ENCODE measurements at regions not wholly inside any gene's neighbourhood (a gene's known extent, or its start where the extent isn't known, plus 50 kb on each side); places are given as distances from the start of the nearest gene placed in this dataset.
"Not testable (repeated sequence)": the region's sequence is repeated elsewhere in the genome, so short reads cannot be mapped to it uniquely, and the experiment has no call there.

GRCh38 chr2:192467953-192468660 is 273.4 kb upstream of the TMEFF2 start:
- DNase-seq (ENCODE audit: low read depth) = no peak

GRCh38 chr2:192465141-192465540 is 270.4 kb upstream of the TMEFF2 start:
- no peak for DNase-seq (ENCODE audit: low read depth)

- DNase-seq (ENCODE audit: low read depth) = no peak
Measured at GRCh38 chr2:192459422-192459821, 264.7 kb upstream of the TMEFF2 start.

GRCh38 chr2:192448881-192449280 is 254.1 kb upstream of the TMEFF2 start:
- no peak for DNase-seq (ENCODE audit: low read depth)

- no peak for DNase-seq (ENCODE audit: low read depth)
Measured at GRCh38 chr2:192444286-192444838, 249.6 kb upstream of the TMEFF2 start.

GRCh38 chr2:192443831-192444230 is 249.1 kb upstream of the TMEFF2 start:
- DNase-seq (ENCODE audit: low read depth) = no peak

GRCh38 chr2:192438239-192438638 is 243.5 kb upstream of the TMEFF2 start:
- no peak for DNase-seq (ENCODE audit: low read depth)

GRCh38 chr2:192437653-192438052 is 242.9 kb upstream of the TMEFF2 start:
- no peak for DNase-seq (ENCODE audit: low read depth)

- DNase-seq (ENCODE audit: low read depth) = no peak
Measured at GRCh38 chr2:192424243-192424642, 229.5 kb upstream of the TMEFF2 start.

GRCh38 chr2:192419786-192420185 is 225.1 kb upstream of the TMEFF2 start:
- DNase-seq (ENCODE audit: low read depth) = no peak

- no peak for DNase-seq (ENCODE audit: low read depth)
Measured at GRCh38 chr2:192416060-192416459, 221.3 kb upstream of the TMEFF2 start.

GRCh38 chr2:192414794-192415193 is 220.1 kb upstream of the TMEFF2 start:
- DNase-seq (ENCODE audit: low read depth) = no peak

GRCh38 chr2:192413812-192414681 is 219.3 kb upstream of the TMEFF2 start:
- DNase-seq (ENCODE audit: low read depth) = no peak

- not testable (repeated sequence) for DNase-seq (ENCODE audit: low read depth)
Measured at GRCh38 chr2:192412866-192413265, 218.1 kb upstream of the TMEFF2 start.

GRCh38 chr2:192412394-192412793 is 217.7 kb upstream of the TMEFF2 start:
- no peak for DNase-seq (ENCODE audit: low read depth)

GRCh38 chr2:192411755-192412154 is 217.0 kb upstream of the TMEFF2 start:
- DNase-seq (ENCODE audit: low read depth) = no peak

- DNase-seq (ENCODE audit: low read depth) = no peak
Measured at GRCh38 chr2:192410319-192410718, 215.6 kb upstream of the TMEFF2 start.

GRCh38 chr2:192407692-192408091 is 213.0 kb upstream of the TMEFF2 start:
- DNase-seq (ENCODE audit: low read depth) = no peak

GRCh38 chr2:192398236-192398635 is 203.5 kb upstream of the TMEFF2 start:
- DNase-seq (ENCODE audit: low read depth) = no peak

- no peak for DNase-seq (ENCODE audit: low read depth)
Measured at GRCh38 chr2:192394605-192395004, 199.9 kb upstream of the TMEFF2 start.

- DNase-seq (ENCODE audit: low read depth) = no peak
Measured at GRCh38 chr2:192391041-192391440, 196.3 kb upstream of the TMEFF2 start.

- peak; percentile 8 for DNase-seq (ENCODE audit: low read depth)
Measured at GRCh38 chr2:192390401-192390800, 195.7 kb upstream of the TMEFF2 start.

- DNase-seq (ENCODE audit: low read depth) = not testable (repeated sequence)
Measured at GRCh38 chr2:192384191-192384590, 189.5 kb upstream of the TMEFF2 start.

All from iris pigment epithelial cell (primary cell).